ENCODE measurements at regions not wholly inside any gene's neighbourhood (a gene's known extent, or its start where the extent isn't known, plus 50 kb on each side); places are given as distances from the start of the nearest gene placed in this dataset.
"Not testable (repeated sequence)": the region's sequence is repeated elsewhere in the genome, so short reads cannot be mapped to it uniquely, and the experiment has no call there.

DNA sequence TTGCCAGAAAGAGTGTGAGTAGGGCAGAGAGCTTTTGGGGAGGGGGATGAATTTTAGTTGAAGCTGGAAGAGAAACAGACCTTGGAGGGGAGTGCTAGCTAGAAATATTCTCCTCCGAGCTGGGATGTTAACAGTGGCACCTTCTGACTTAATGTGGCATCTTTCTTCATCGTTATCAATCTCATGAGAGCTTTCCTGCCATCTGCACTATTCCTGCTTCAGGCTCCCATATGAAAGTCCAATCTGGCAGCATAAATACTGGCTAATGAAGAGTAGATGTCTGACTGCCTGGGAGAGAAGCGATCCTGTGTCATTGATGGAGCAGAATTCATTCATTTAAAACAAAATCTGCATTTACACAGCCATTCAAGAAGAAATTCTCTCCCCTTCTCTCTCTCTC, 284.5 kb downstream of the TMEM38B start:
- DNase-seq, result no peak

DNA sequence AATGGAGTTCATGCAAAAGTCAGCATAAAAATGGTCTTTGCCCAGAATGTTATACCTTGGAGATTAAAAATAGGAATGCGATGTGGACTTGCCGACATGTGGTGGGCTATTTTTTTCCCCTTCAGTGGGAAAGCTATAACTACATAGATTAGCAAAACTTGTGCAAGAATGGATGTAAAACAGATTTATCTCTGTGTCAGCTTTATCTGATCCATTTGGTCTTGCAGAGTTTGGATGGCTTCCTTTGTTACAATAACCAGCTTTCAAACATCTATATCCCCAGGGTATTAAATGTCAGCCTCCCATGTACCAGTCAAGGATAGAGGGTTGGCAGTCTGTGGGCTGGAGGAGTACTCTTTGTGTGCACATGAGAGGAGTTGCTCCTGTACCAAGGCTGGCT, 284.9 kb downstream of the TMEM38B start:
- no peak for DNase-seq

GRCh38 chr9:105984714-105985113, 290.4 kb downstream of the TMEM38B start:
- no peak for DNase-seq

DNA sequence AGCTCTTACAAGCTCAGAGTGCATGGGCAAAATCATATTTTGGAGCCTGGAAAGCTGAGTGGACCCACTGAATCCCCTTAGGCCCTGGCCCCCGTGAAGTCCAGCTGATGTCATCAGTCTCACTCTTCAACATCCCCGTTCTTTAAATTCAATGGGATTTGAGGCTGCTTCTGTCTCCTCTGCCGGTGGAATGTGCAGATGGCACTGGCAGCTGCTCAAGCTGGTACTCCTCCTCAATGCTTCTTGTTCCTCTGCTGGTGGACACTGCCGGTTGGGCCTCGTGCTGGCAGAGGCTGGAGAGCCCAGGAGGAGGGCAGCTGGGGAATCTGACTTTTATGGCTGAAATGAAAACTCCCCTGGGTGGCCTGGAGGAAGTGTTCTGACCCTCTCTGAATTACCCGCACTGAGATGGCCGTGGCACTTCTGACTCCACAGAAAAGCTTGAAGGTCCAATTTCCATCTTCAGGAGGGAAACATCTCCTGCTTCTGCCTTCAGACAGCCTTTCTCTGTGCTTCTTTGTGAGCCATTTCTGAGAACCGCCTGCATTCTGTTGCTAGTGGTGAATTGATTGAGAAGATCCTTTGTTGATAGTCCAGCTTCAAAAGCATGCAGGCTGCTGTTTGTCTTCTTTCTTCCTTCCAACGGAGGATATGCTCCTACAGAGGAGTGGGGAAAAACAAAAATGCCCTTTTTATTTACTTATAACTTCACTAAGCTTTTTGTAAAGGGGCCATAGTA, 298.9 kb downstream of the TMEM38B start:
- no peak for DNase-seq

- DNase-seq, result no peak
Observed at GRCh38 chr9:105993921-105994715, 299.8 kb downstream of the TMEM38B start.

DNA sequence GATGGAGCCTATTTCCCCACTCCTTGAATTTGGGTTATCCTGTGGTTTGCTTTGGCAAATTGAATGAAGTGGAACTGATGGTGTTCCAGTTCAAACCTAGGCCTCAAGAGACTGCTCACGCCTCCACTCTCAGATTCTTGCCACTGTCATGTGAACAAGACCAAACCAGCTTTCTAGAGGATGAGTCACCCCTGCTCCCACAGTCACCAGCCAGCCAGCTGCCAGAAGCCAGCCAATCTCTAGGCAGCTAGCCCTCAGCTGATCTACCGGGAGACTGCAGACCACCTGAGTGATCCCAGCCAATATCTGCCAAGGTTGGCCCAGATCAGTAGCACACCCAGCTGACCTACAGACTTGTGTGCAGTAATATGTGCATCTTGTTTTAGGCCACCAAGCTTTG, 300.6 kb downstream of the TMEM38B start:
- DNase-seq, result no peak

GRCh38 chr9:106017198-106017740, 322.9 kb downstream of the TMEM38B start:
- DNase-seq, result no peak

DNA sequence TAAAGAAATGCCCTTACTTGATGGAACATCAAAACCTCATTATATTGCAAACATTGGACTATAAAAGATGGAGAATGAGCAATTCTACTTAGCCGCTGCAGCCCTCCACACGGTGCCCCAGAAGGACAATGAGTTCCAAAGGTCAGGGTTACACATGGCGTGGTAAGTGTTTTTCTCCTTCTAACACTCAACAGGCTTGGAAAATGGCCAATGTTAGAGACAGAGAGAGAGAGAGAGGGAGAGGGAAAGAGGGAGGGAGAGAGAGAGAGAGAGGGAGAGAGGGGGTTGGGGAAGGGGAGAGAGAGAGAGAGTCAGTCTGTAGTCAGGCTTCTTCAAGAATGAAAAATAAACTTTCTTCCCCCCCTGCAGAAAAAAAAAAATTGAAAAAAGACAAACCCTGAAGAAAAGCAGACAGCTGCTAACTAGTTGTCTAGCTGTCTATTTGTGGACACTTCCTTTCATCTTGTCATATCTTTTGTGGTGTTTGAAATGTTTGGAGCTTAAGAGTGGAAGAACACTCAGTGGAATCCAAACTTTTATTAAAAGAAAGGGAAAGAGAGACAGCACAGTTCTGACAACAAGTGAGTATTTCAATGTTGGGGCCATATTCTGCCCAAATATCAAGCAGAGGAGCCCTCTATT, 324.8 kb downstream of the TMEM38B start:
- DNase-seq, result no peak

- no peak for DNase-seq
Observed at GRCh38 chr9:106019702-106020101, 325.4 kb downstream of the TMEM38B start.

DNA sequence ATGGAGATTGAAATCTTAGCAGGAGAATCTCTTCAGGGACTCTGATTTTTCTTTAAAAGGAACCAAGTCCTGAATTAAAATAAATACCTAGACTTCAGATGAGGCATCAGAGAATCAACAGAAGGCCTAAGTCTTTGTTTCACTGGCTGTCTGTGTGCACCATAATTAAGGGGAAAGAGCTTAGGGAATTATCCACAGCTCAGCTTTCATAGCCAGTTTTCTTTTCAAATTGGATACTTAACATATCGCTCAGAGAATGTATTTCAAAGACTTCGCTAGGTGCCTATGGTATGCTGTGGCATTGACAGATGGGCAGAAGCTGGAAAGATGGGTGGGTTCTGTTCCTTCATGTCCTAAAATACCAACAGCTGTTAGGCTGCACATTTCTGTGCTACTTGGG, 325.8 kb downstream of the TMEM38B start:
- no peak for DNase-seq

GRCh38 chr9:106023455-106023854, 329.1 kb downstream of the TMEM38B start:
- DNase-seq, result no peak

DNA sequence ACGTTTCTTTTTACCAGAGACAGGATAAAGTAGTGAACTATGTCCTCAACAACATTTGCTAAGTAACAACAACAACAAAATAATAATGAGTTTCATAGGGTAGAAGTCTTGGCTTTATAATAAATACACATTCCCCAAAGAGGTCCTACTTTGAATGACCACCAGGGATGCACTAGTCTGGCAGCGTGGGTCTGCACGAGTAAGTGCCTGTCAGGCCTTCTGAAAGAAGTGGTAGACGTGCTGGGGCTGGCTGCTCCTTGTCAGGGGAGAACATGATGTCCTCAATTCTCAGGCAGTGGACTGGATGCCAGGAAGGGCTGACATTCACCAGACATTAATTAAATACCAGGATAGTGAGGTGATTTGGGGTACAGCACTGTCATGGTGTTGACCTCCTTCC, 331.1 kb downstream of the TMEM38B start:
- DNase-seq, result no peak

- DNase-seq, result not testable (repeated sequence)
Observed at GRCh38 chr9:106030146-106030545, 335.8 kb downstream of the TMEM38B start.

DNA sequence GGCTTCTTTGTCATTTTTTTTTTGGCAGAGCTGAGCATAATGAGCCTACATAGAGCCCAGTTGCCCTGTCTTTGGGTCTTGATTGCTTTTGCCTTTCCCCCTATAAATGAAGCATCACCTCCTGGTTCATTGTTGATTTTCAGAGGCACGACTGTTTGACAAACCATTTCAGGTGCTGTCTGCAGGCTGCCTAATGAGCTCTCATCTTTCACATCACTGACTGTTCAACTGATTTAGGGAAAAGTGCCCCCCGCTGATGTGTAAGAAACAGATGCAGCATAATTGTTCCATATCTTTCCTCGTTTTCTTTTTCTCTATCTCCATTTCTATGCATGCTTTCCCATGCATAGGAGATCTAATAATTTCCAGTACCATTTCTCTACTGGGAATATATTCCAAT, 338.6 kb downstream of the TMEM38B start:
- DNase-seq, result no peak

DNA sequence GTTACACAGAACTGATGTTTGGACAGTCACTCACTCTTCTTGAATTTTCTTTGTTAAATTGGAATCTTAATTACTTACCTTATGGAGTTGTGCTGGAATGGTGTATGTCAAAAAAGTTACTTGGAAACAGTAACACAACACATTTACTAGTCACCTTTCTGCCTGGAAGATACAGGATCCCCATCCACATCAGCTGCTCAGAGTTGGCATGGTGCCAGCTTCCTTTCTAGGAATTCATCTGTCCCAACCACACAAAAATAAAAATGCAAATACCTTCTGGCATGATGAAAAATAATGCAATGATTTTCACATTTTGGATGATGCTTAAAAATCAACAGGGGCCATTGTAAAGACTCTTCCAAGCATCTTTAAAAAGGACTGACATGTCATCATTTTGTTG, 341.5 kb downstream of the TMEM38B start:
- DNase-seq, result no peak

- DNase-seq, result no peak
Observed at GRCh38 chr9:106038266-106039001, 344.1 kb downstream of the TMEM38B start.

DNA sequence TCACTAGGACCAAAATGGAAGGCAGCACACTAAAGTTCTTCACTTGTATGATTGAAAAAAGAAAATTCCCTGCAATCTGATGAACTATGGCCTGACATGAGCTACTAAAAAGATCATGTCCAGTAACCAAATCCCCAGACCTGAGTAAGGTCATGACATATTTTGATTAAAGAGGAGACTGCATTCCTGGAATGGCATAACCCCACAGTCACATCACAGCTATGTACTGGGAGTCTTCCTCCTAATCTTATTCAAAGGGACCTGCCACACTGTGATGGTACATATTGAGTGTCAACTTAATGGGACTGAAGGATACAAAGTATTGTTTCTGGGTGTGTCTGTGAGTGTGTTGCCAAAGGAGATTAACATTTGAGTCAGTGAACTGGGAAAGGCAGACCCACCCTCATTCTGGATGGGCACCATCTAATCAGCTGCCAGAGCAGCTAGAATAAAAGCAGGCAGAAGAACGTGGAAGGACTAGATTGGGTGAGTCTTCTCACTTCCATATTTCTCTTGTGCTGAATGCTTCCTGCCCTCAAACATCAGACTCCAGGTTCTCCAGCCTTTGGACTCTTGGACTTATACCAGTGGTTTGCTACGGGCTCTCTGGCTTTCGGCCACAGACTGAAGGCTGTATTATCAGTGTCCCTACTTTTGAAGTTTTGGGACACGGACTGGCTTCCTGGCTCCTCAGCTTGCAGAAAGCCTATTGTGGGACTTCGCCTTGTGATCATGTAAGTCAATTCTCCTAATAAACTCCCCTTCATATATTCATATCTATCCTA, 345.0 kb downstream of the TMEM38B start:
- DNase-seq, result no peak

DNA sequence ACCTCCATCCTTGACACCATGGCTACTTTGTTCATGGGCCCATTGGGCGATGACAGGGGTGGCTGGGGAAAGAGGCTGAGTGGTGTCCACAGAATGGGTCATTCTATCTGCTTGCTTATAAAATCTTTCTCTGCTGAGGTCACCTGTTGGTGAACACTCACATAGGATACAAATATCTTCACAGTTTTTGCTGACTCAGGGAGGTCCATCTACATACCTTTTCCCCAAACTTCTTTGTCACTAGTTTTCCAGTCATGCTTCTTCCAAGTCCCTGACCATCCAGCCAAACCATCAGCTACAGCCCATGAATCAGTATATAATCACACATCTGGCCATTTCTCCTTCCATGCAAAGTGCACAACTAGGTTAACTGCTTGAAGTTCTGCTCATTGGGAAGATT, 347.6 kb downstream of the TMEM38B start:
- not testable (repeated sequence) for DNase-seq

DNA sequence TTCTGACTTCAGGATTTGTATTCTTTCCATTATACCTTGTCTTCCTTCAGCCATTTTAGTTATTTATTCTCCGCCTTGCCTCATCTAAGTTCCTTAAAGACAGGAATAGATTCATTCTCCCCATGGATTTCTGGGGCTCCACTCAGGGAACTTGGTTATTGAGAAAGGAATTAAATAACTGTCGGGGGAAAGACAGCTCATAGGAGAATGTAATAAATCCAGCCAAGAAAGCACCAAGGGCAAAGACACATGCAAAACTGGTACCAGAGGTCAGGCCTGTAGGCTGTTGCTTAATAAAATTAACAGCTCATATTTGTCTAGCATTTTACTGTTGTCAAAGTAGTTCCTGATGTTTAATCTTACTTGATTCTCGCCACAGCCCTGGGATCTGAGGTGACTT, 357.2 kb downstream of the TMEM38B start:
- DNase-seq, result no peak

GRCh38 chr9:106052166-106052565, 357.8 kb downstream of the TMEM38B start:
- no peak for DNase-seq

GRCh38 chr9:106052735-106053134, 358.4 kb downstream of the TMEM38B start:
- no peak for DNase-seq

GRCh38 chr9:106056328-106056727, 362.0 kb downstream of the TMEM38B start:
- DNase-seq, result no peak

Measured in kidney glomerular epithelial cell (primary cell).